IMR-90 (cell line): ENCODE measurements at regions not wholly inside any gene's neighbourhood (a gene's known extent, or its start where the extent isn't known, plus 50 kb on each side); places are given as distances from the start of the nearest gene placed in this dataset.

Experiments
- ATAC-seq: fragments of 200-7000 bp; cut with Tn5 transposase; 2 replicates; pipeline ENCODE4 v1.9.1; 2020; ENCODE audit warnings: low read depth, mild to moderate bottlenecking, moderate library complexity
- BruUV-seq: library from RNA; stranded (reverse); fragments of 400-500 nt; replicated peaks from 2 replicates; lab custom pipeline; 2021; lab: Mats Ljungman, UMichigan
- CTCF ChIA-PET: fragments of 300-600 bp; formaldehyde crosslinking; extraction: SDS; loops from one replicate; lab custom pipeline; 2021; ENCODE audit warnings: antibody characterized with exemption; lab: Yijun Ruan, JAX
- POLR2A ChIA-PET: fragments of 300-600 bp; sonication (Branson Sonifier 250); formaldehyde crosslinking; loops from one replicate; lab custom pipeline; 2022; ENCODE audit warnings: antibody characterized with exemption; ENCODE audit not compliant: unreplicated experiment; lab: Charles Lee
- DNase-seq: peaks from one replicate; pipeline ENCODE4 v3.0.0; 2013
- H2AFZ ChIP-seq: replicated peaks from 2 replicates; pipeline ENCODE3; 2013; ENCODE audit warnings: low read length, mild to moderate bottlenecking; ENCODE audit not compliant: poor library complexity
- H2AK5ac ChIP-seq: 2 replicates; pipeline ENCODE4 v1.6.1; 2013; ENCODE audit warnings: low read depth, low read length, inconsistent platforms
- H2AK9ac ChIP-seq: replicated peaks from 2 replicates; pipeline ENCODE3; 2013; ENCODE audit warnings: mild to moderate bottlenecking, low read depth, low read length, moderate library complexity; ENCODE audit not compliant: poor library complexity
- H2BK120ac ChIP-seq: 2 replicates; pipeline ENCODE4 v1.6.1; 2013; ENCODE audit warnings: low read depth, low read length, inconsistent platforms
- H2BK15ac ChIP-seq: 3 replicates; pipeline ENCODE4 v1.6.1; 2013; ENCODE audit warnings: low read depth, low read length, inconsistent platforms
- H2BK20ac ChIP-seq: 2 replicates; pipeline ENCODE4 v1.6.1; 2013; ENCODE audit warnings: low read depth, mild to moderate bottlenecking, inconsistent platforms, low read length, moderate library complexity
- H2BK5ac ChIP-seq: 2 replicates; pipeline ENCODE4 v1.6.1; 2013; ENCODE audit warnings: mild to moderate bottlenecking, low read depth, low read length, inconsistent platforms; ENCODE audit not compliant: poor library complexity, severe bottlenecking
- H3K14ac ChIP-seq: replicated peaks from 2 replicates; pipeline ENCODE4 v1.6.1; 2013; ENCODE audit warnings: low read depth, low read length, inconsistent platforms
- H3K18ac ChIP-seq: 2 replicates; pipeline ENCODE4 v1.6.1; 2013; ENCODE audit warnings: low read depth, low read length, control low read depth
- H3K23ac ChIP-seq: 2 replicates; pipeline ENCODE4 v1.6.1; 2013; ENCODE audit warnings: low read depth, low read length, inconsistent platforms
- H3K27ac ChIP-seq: 2 replicates; pipeline ENCODE4 v1.5.1; 2013; ENCODE audit warnings: mild to moderate bottlenecking, control low read depth, low read length; ENCODE audit not compliant: insufficient read depth
- H3K27me3 ChIP-seq: 2 replicates; pipeline ENCODE4 v1.6.1; 2013; ENCODE audit warnings: low read length; ENCODE audit not compliant: control insufficient read depth, insufficient read depth
- H3K36me3 ChIP-seq: 2 replicates; pipeline ENCODE4 v1.6.1; 2013; ENCODE audit warnings: low read length, mixed read lengths; ENCODE audit not compliant: control insufficient read depth, insufficient read depth
- H3K4ac ChIP-seq: 2 replicates; pipeline ENCODE4 v1.6.1; 2013; ENCODE audit warnings: low read depth, low read length, inconsistent platforms
- H3K4me1 ChIP-seq: 2 replicates; pipeline ENCODE4 v1.6.1; 2013; ENCODE audit warnings: low read length, mixed read lengths; ENCODE audit not compliant: control insufficient read depth, insufficient read depth
- H3K4me2 ChIP-seq: 2 replicates; pipeline ENCODE4 v1.6.1; 2013; ENCODE audit warnings: low read depth, mild to moderate bottlenecking, control low read depth, low read length, moderate library complexity
- H3K4me3 ChIP-seq: 2 replicates; pipeline ENCODE4 v1.5.1; 2013; ENCODE audit warnings: low read depth, mild to moderate bottlenecking, control low read depth, low read length, moderate library complexity; ENCODE audit not compliant: insufficient read depth
- H3K56ac ChIP-seq: 2 replicates; pipeline ENCODE4 v1.6.1; 2013; ENCODE audit warnings: low read length, inconsistent platforms; ENCODE audit not compliant: insufficient read depth; ENCODE audit errors: extremely low read depth
- H3K79me1 ChIP-seq, 2 experiments: 2 replicates each; pipeline ENCODE4 v1.6.1; 2013; ENCODE audit warnings: low read length in 2 of 2, inconsistent platforms in 1 of 2, low read depth in 1 of 2
- H3K9ac ChIP-seq: 2 replicates; pipeline ENCODE4 v1.6.1; 2013; ENCODE audit warnings: low read depth, low read length, control low read depth
- H3K9me1 ChIP-seq: 2 replicates; pipeline ENCODE4 v1.6.1; 2013; ENCODE audit warnings: low read length, inconsistent platforms; ENCODE audit not compliant: insufficient read depth
- H3K9me3 ChIP-seq: 2 replicates; pipeline ENCODE4 v1.6.1; 2013; ENCODE audit warnings: low read length; ENCODE audit not compliant: control insufficient read depth, insufficient read depth
- H4K20me1 ChIP-seq: 2 replicates; pipeline ENCODE4 v1.6.1; 2013; ENCODE audit warnings: low read length, inconsistent platforms; ENCODE audit not compliant: insufficient read depth
- H4K5ac ChIP-seq: 2 replicates; pipeline ENCODE4 v1.6.1; 2013; ENCODE audit warnings: mild to moderate bottlenecking, low read depth, low read length, control low read depth
- H4K8ac ChIP-seq, 2 experiments: 2 replicates each; pipeline ENCODE4 v1.6.1; 2013; ENCODE audit warnings: low read depth in 2 of 2, low read length in 2 of 2, control low read depth in 1 of 2, inconsistent platforms in 1 of 2
- H4K91ac ChIP-seq: 2 replicates; pipeline ENCODE4 v1.6.1; 2013; ENCODE audit warnings: low read depth, low read length, inconsistent platforms; ENCODE audit not compliant: insufficient read depth
- BHLHE40 ChIP-seq: fragments of 150-350 bp; IDR thresholded peaks from 2 replicates; pipeline ENCODE4 v1.6.1; 2016; ENCODE audit warnings: mild to moderate bottlenecking, low read depth, low read length
- CEBPB ChIP-seq: IDR thresholded peaks from 2 replicates; pipeline ENCODE4 v1.6.1; 2012; ENCODE audit warnings: low read depth, low read length, improper control_type of control experiment
- CHD1 ChIP-seq: IDR thresholded peaks from 2 replicates; pipeline ENCODE4 v1.6.1; 2012; ENCODE audit warnings: low read depth, low read length, improper control_type of control experiment
- FOS ChIP-seq: fragments of 150-350 bp; IDR thresholded peaks from 2 replicates; pipeline ENCODE4 v1.6.1; 2016; ENCODE audit warnings: low read depth, low read length
- MAZ ChIP-seq: IDR thresholded peaks from 2 replicates; pipeline ENCODE4 v1.6.1; 2012; ENCODE audit warnings: low read depth, mild to moderate bottlenecking, low read length, improper control_type of control experiment, moderate library complexity, borderline replicate concordance
- RAD21 ChIP-seq: IDR thresholded peaks from 2 replicates; pipeline ENCODE4 v1.6.1; 2012; ENCODE audit warnings: low read length, improper control_type of control experiment
- RCOR1 ChIP-seq: IDR thresholded peaks from 2 replicates; pipeline ENCODE4 v1.6.1; 2012; ENCODE audit warnings: mild to moderate bottlenecking, low read length, improper control_type of control experiment; ENCODE audit not compliant: insufficient replicate concordance
- SMC3 ChIP-seq: fragments of 150-350 bp; IDR thresholded peaks from 2 replicates; pipeline ENCODE4 v1.6.1; 2016; ENCODE audit warnings: low read depth, mild to moderate bottlenecking, antibody characterized with exemption, low read length, moderate library complexity
- WGBS, 2 experiments: methylation state at CpG; one replicate each; pipeline versions ENCODE4 v1.1.5 to v1.1.7; 2013; ENCODE audit warnings: missing lambda C conversion rate in 2 of 2; ENCODE audit not compliant: insufficient read length in 1 of 2; ENCODE audit errors: extremely low coverage in 2 of 2; 5-methylcytosine and 5-hydroxymethylcytosine counted together
- dilution Hi-C: fragments of 300-500 bp; cut with HindIII; formaldehyde crosslinking; loops from one replicate; pipeline ENCODE4 v1.14.3; 2018; ENCODE audit warnings: low sequenced_read_pairs; ENCODE audit not compliant: unreplicated experiment
- in situ Hi-C: fragments of 300-500 bp; cut with MboI; formaldehyde crosslinking; loops from 3 replicates; pipeline ENCODE4 v1.14.3; 2019; ENCODE audit warnings: low sequenced_read_pairs, inconsistent platforms, mixed read lengths
- intact Hi-C: fragments of 100-400 bp; cut with micrococcal nuclease; formaldehyde crosslinking; loops from 2 replicates; pipeline ENCODE4 v1.10.0; 2022

- Histone ChIP-seq H2BK20ac (no peak overlapping the region), H4K5ac (no peak overlapping the region), H4K8ac (no peak overlapping the region), H2BK15ac (no peak overlapping the region), H3K9me3 (peaks cover 4% of the 10 kb centered on the region), H3K18ac (no peak overlapping the region), H3K4me1 (no peaks in the 10 kb centered on the region), H2AK9ac (no peak overlapping the region), H3K56ac (no peak overlapping the region), H4K20me1 (no peaks in the 10 kb centered on the region), H2AFZ (no peak overlapping the region), H3K4ac (no peak overlapping the region), H2BK120ac (no peak overlapping the region), H3K4me3 (no peak overlapping the region), H2AK5ac (no peak overlapping the region), H3K23ac (no peak overlapping the region), H3K4me2 (no peak overlapping the region), H3K27me3 (peaks cover 19% of the 10 kb centered on the region), H3K9ac (no peak overlapping the region), H2BK5ac (no peak overlapping the region), H3K36me3 (no peaks in the 10 kb centered on the region), H3K14ac (no peak overlapping the region), H3K27ac (no peak overlapping the region), H3K79me1 (no peaks in the 10 kb centered on the region), H4K91ac (no peak overlapping the region), H3K9me1 (no peaks in the 10 kb centered on the region)
- no TSS peak for BruUV-seq
- TF ChIP-seq SMC3, result no peak
- no peak for TF ChIP-seq RAD21
- TF ChIP-seq FOS, result no peak
- no peak for TF ChIP-seq CHD1
- no peak for TF ChIP-seq CEBPB
- no peak for TF ChIP-seq RCOR1
- TF ChIP-seq BHLHE40, result no peak
- TF ChIP-seq MAZ, result no peak
- intact Hi-C loops, result no loop called here
- CTCF ChIA-PET, result no interaction called here
- POLR2A ChIA-PET, result no interaction called here
- dilution Hi-C loops, result no loop called here
- DNase-seq, result no peak
- no peak for ATAC-seq
- in situ Hi-C loops, result no loop called here
- 78% methylated on average over 7 of the region's 10 CpGs; no CpG with 5 or more reads in 1 of the 2 experiments for WGBS, 2 experiments
Observed at GRCh38 chr1:10958614-10959013, 53.8 kb upstream of the TARDBP start.
